Activated naive CD8-positive, alpha-beta T cell treated with anti-CD3 and anti-CD28 coated beads, Interleukin-2, amount 10 ng/mL, durations not matched to agents 7 days and 5 days (primary cell): ENCODE measurements at regions not wholly inside any gene's neighbourhood (a gene's known extent, or its start where the extent isn't known, plus 50 kb on each side); places are given as distances from the start of the nearest gene placed in this dataset.

Experiments
- ATAC-seq: fragments of 150-1000 bp; cut with Tn5 transposase; one replicate; pipeline ENCODE4 v1.10.0; 2021; ENCODE audit warnings: low read depth, moderate library complexity
- POLR2A ChIA-PET: fragments of 350-600 bp; sonication (Branson Sonifier 250); formaldehyde crosslinking; loops from one replicate; lab custom pipeline; 2021; ENCODE audit warnings: antibody characterized with exemption; lab: Charles Lee
- DNase-seq: peaks from one replicate; pipeline ENCODE4 v3.0.0; 2021
- H3K27ac Mint-ChIP-seq: one replicate; pipeline ENCODE4 v1.8.0; 2022; ENCODE audit warnings: mild to moderate bottlenecking, mixed read lengths
- H3K27me3 Mint-ChIP-seq: one replicate; pipeline ENCODE4 v1.8.0; 2022; ENCODE audit warnings: mild to moderate bottlenecking, moderate library complexity, mixed read lengths
- H3K36me3 Mint-ChIP-seq: one replicate; pipeline ENCODE4 v1.8.0; 2021; ENCODE audit warnings: mild to moderate bottlenecking, mixed read lengths
- H3K4me1 Mint-ChIP-seq: one replicate; pipeline ENCODE4 v1.8.0; 2021; ENCODE audit warnings: mixed read lengths
- H3K4me3 Mint-ChIP-seq: one replicate; pipeline ENCODE4 v1.8.0; 2022; ENCODE audit warnings: mild to moderate bottlenecking, moderate library complexity, mixed read lengths
- H3K9me3 Mint-ChIP-seq: one replicate; pipeline ENCODE4 v1.8.0; 2021; ENCODE audit warnings: mixed read lengths

DNA sequence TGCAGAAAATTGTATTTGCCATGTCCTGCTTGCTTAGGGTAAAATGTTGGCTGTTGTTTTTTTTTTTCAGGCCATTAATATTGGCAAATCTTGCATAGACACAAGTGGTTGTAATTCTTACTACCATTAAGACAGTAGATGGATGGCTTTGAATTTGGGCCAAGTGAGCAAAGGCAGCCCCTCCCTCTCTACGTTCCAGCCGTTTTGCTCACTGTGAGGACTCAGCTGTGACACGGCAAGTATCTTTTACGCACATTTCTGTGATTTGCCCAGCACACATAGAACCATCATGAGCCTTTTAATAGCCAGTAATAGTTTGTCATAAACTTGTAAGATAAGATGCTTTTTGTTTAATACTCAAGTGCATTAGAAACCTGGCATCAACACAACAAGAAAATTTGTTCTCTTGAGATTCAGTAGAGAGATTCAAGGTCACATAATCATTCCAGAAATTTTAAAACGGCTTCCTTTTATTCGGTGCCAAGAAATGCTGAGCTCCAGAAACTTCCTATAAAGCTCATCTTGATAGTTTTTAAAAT lies 205.2 kb upstream of the ADCY2 start:
- no peaks in the 10 kb centered on the region for H3K36me3 Mint-ChIP-seq
- POLR2A ChIA-PET: no interaction called here
- no peaks in the 10 kb centered on the region for H3K27me3 Mint-ChIP-seq
- no peak for ATAC-seq
- H3K9me3 Mint-ChIP-seq: peaks cover 3% of the 10 kb centered on the region
- H3K4me1 Mint-ChIP-seq: no peaks in the 10 kb centered on the region
- no peak overlapping the region for H3K27ac Mint-ChIP-seq
- DNase-seq: no peak
- no peak overlapping the region for H3K4me3 Mint-ChIP-seq

- no peaks in the 10 kb centered on the region for H3K4me1 Mint-ChIP-seq
- no peak overlapping the region for H3K27ac Mint-ChIP-seq
- DNase-seq (no peak), ATAC-seq (no peak)
- H3K36me3 Mint-ChIP-seq: no peaks in the 10 kb centered on the region
- no peaks in the 10 kb centered on the region for H3K27me3 Mint-ChIP-seq
- H3K9me3 Mint-ChIP-seq: peaks cover 3% of the 10 kb centered on the region
- H3K4me3 Mint-ChIP-seq: no peak overlapping the region
- POLR2A ChIA-PET: no interaction called here
These were observed 203.9 kb upstream of the ADCY2 start for GRCh38 chr5:7192016-7192415.

DNA sequence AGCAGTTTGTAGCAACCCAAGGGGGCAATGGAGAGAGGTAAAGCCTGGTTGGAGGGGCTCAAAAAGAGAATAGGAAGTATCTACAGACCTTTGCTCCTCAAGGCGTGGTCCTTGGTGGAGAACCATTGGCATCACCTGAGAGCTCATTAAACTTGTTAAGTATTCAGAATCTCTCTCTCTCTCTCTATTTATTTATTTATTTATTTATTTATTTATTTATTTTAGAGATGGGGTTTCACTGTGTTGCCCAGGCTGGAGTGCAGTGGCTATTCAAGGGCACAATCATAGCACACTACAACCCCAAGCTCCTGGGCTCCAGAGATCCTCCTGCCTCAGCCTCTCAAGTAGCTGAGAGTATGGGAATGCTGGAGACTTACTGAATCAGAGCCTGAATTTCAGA lies 193.1 kb upstream of the ADCY2 start:
- Mint-ChIP-seq H3K27me3 (no peaks in the 10 kb centered on the region), H3K4me1 (no peaks in the 10 kb centered on the region), H3K9me3 (peaks cover 10% of the 10 kb centered on the region), H3K4me3 (no peak overlapping the region), H3K36me3 (no peaks in the 10 kb centered on the region), H3K27ac (no peak overlapping the region)
- no peak for DNase-seq
- no peak for ATAC-seq
- POLR2A ChIA-PET: no interaction called here

DNA sequence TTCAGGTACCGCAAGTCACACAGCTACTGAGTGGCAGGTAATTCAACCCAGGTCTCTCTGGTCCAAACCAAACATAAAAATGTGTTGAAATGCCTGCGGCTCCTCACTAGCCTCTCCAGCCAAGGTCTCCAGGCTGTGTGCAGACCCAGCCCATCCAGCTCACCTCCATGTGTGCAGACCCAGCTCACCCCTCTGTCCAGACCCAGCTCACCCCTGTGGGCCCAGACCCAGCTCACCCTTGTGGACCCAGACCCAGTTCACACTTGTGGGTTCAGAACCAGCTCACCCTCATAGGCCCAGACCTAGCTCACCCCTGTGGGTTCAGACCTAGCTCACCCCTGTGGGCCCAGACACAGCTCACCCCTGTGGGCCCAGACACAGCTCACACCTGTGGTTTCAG lies 188.0 kb upstream of the ADCY2 start:
- DNase-seq (no peak), ATAC-seq (no peak)
- Mint-ChIP-seq H3K4me1 (no peaks in the 10 kb centered on the region), H3K4me3 (no peak overlapping the region), H3K9me3 (peaks cover 8% of the 10 kb centered on the region), H3K27me3 (no peaks in the 10 kb centered on the region), H3K27ac (no peak overlapping the region), H3K36me3 (no peaks in the 10 kb centered on the region)
- POLR2A ChIA-PET: no interaction called here

DNA sequence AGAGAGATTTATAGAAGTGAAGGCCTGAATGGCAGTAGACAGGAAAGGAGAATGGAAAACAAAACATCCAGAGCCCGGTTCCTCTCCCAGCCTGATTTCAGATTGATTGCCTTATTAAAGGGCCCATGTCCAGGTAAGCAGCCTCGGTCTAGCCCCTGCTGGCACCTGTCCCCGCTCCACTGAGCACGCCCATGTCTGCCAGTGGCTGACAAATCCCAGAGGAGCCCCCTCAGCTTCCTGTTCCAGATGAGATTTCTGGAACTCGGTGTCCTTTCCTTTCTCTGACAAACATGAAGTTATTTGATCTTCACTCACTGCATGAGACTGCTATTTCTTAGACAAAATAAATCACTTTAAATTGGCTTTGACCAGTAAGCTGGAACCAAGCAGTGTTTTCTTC lies 187.0 kb upstream of the ADCY2 start:
- no peak overlapping the region for H3K4me3 Mint-ChIP-seq
- H3K36me3 Mint-ChIP-seq: no peaks in the 10 kb centered on the region
- H3K9me3 Mint-ChIP-seq: peaks cover 8% of the 10 kb centered on the region
- DNase-seq: no peak
- no peaks in the 10 kb centered on the region for H3K27me3 Mint-ChIP-seq
- POLR2A ChIA-PET: no interaction called here
- H3K4me1 Mint-ChIP-seq: no peaks in the 10 kb centered on the region
- no peak overlapping the region for H3K27ac Mint-ChIP-seq
- no peak for ATAC-seq

- no peaks in the 10 kb centered on the region for H3K4me1 Mint-ChIP-seq
- no peak for DNase-seq
- no peak overlapping the region for H3K27ac Mint-ChIP-seq
- H3K27me3 Mint-ChIP-seq: no peaks in the 10 kb centered on the region
- H3K4me3 Mint-ChIP-seq: no peak overlapping the region
- no peak for ATAC-seq
- no peaks in the 10 kb centered on the region for H3K36me3 Mint-ChIP-seq
- POLR2A ChIA-PET: no interaction called here
- peaks cover 8% of the 10 kb centered on the region for H3K9me3 Mint-ChIP-seq
These were observed 186.3 kb upstream of the ADCY2 start for GRCh38 chr5:7209658-7210057.

- Mint-ChIP-seq H3K27ac (no peak overlapping the region), H3K36me3 (no peaks in the 10 kb centered on the region), H3K9me3 (peaks cover 6% of the 10 kb centered on the region), H3K4me1 (no peaks in the 10 kb centered on the region), H3K4me3 (no peak overlapping the region), H3K27me3 (no peaks in the 10 kb centered on the region)
- no peak for ATAC-seq
- POLR2A ChIA-PET: no interaction called here
- no peak for DNase-seq
These were observed 185.4 kb upstream of the ADCY2 start for GRCh38 chr5:7210549-7210948.

GRCh38 chr5:7213525-7213924 lies 182.4 kb upstream of the ADCY2 start:
- H3K4me1 Mint-ChIP-seq: no peaks in the 10 kb centered on the region
- ATAC-seq (no peak), DNase-seq (no peak)
- POLR2A ChIA-PET: no interaction called here
- H3K27me3 Mint-ChIP-seq: no peaks in the 10 kb centered on the region
- H3K9me3 Mint-ChIP-seq: no peaks in the 10 kb centered on the region
- no peak overlapping the region for H3K27ac Mint-ChIP-seq
- no peak overlapping the region for H3K4me3 Mint-ChIP-seq
- H3K36me3 Mint-ChIP-seq: no peaks in the 10 kb centered on the region

- DNase-seq (no peak), ATAC-seq (no peak)
- Mint-ChIP-seq H3K27ac (no peak overlapping the region), H3K4me1 (no peaks in the 10 kb centered on the region), H3K4me3 (no peak overlapping the region), H3K36me3 (no peaks in the 10 kb centered on the region), H3K9me3 (no peaks in the 10 kb centered on the region), H3K27me3 (no peaks in the 10 kb centered on the region)
- POLR2A ChIA-PET: no interaction called here
These were observed 181.0 kb upstream of the ADCY2 start for GRCh38 chr5:7214906-7215416.

DNA sequence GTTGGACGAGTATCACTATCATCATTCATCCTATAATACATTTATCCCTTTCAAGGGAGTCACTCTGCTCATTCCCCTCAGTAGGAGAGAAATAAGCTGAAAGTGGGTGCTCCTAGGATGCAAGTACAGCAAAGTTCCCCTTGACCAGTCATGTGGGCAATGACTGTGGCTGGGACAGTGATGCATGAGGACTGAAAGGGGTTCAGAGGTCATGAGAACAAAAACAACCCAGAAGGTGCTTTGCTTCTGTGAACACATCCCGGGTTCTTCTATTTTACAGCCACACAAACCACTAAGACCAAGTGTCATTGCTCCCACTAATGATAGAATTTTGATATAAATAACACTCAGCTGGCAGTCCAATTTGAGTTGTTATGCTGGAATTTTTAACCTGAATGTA lies 177.8 kb upstream of the ADCY2 start:
- no peaks in the 10 kb centered on the region for H3K27me3 Mint-ChIP-seq
- H3K9me3 Mint-ChIP-seq: no peaks in the 10 kb centered on the region
- ATAC-seq (no peak), DNase-seq (no peak)
- no peaks in the 10 kb centered on the region for H3K4me1 Mint-ChIP-seq
- H3K4me3 Mint-ChIP-seq: no peak overlapping the region
- POLR2A ChIA-PET: no interaction called here
- H3K36me3 Mint-ChIP-seq: no peaks in the 10 kb centered on the region
- H3K27ac Mint-ChIP-seq: no peak overlapping the region

DNA sequence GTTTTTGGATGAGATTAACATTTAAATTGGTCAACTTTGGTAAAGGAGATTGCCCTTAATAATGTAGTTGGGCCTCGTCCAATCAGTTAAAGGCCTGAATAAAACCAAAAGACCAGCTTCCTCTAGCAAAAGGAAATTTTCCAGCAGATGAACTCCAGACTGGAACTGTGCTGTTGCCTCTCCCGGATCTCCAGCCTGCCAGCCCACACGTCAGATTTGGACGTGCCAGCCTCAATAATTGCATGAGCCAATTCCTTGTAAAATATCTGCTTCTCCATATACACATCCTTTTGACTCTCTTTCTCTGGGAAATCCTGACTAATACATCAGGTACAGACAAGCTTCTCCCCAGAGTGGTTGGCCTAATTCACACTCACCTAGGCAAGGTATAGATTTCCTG lies 175.8 kb upstream of the ADCY2 start:
- ATAC-seq (no peak), DNase-seq (no peak)
- no peaks in the 10 kb centered on the region for H3K9me3 Mint-ChIP-seq
- POLR2A ChIA-PET: no interaction called here
- no peak overlapping the region for H3K4me3 Mint-ChIP-seq
- no peaks in the 10 kb centered on the region for H3K4me1 Mint-ChIP-seq
- no peaks in the 10 kb centered on the region for H3K36me3 Mint-ChIP-seq
- H3K27ac Mint-ChIP-seq: no peak overlapping the region
- H3K27me3 Mint-ChIP-seq: no peaks in the 10 kb centered on the region

DNA sequence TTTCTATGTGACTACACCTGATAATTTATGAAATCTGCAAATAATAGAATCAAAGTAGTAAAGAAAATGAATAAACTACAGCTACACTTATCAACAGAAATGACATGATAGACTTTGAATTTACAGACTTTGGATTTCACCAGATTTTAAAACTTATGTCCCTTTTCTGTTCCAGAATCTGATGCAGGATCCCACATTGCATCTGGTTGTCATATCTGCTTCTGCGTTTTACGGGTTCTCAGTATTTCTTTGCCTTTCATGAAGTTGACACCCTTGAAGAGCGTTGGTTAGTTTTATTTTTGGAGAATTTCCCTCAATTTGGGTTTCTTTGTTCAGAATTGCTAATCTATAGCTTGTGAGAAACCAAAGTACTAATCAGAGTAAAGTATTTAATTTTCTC lies 174.9 kb upstream of the ADCY2 start:
- Mint-ChIP-seq H3K27ac (no peak overlapping the region), H3K9me3 (no peaks in the 10 kb centered on the region), H3K36me3 (no peaks in the 10 kb centered on the region), H3K4me3 (no peak overlapping the region), H3K4me1 (no peaks in the 10 kb centered on the region), H3K27me3 (no peaks in the 10 kb centered on the region)
- DNase-seq: no peak
- POLR2A ChIA-PET: no interaction called here
- no peak for ATAC-seq

GRCh38 chr5:7225826-7226225 lies 170.1 kb upstream of the ADCY2 start:
- Mint-ChIP-seq H3K4me1 (no peaks in the 10 kb centered on the region), H3K9me3 (peaks cover 4% of the 10 kb centered on the region), H3K27me3 (no peaks in the 10 kb centered on the region), H3K27ac (no peak overlapping the region), H3K36me3 (no peaks in the 10 kb centered on the region), H3K4me3 (no peak overlapping the region)
- ATAC-seq (no peak), DNase-seq (no peak)
- POLR2A ChIA-PET: no interaction called here

- no peak for DNase-seq
- H3K36me3 Mint-ChIP-seq: no peaks in the 10 kb centered on the region
- no peak for ATAC-seq
- H3K4me1 Mint-ChIP-seq: no peaks in the 10 kb centered on the region
- POLR2A ChIA-PET: no interaction called here
- H3K4me3 Mint-ChIP-seq: no peak overlapping the region
- no peaks in the 10 kb centered on the region for H3K9me3 Mint-ChIP-seq
- H3K27ac Mint-ChIP-seq: no peak overlapping the region
- H3K27me3 Mint-ChIP-seq: no peaks in the 10 kb centered on the region
These were observed 153.7 kb upstream of the ADCY2 start for GRCh38 chr5:7242118-7242710.
